GM23248 (cell line): ENCODE measurements at regions not wholly inside any gene's neighbourhood (a gene's known extent, or its start where the extent isn't known, plus 50 kb on each side); places are given as distances from the start of the nearest gene placed in this dataset.
"Not testable (repeated sequence)": the region's sequence is repeated elsewhere in the genome, so short reads cannot be mapped to it uniquely, and the experiment has no call there.

Experiments used
- DNase-seq: peaks from one replicate; pipeline ENCODE4 v3.0.0-alpha.2; 2015
- H2AFZ ChIP-seq: fragments of 200-600 bp; sonication (generic); 2 replicates; pipeline ENCODE4 v1.6.1; 2016; ENCODE audit warnings: antibody characterized with exemption
- H3F3A ChIP-seq: fragments of 200-600 bp; sonication (generic); 2 replicates; pipeline ENCODE4 v1.6.1; 2016; ENCODE audit warnings: mild to moderate bottlenecking, antibody characterized with exemption, mixed run types; ENCODE audit not compliant: insufficient read depth
- H3K27ac ChIP-seq: fragments of 200-600 bp; sonication (generic); 2 replicates; pipeline ENCODE4 v1.5.1; 2016; ENCODE audit warnings: mild to moderate bottlenecking
- H3K27me3 ChIP-seq: fragments of 200-600 bp; sonication (generic); replicated peaks from 2 replicates; pipeline ENCODE4 v1.6.1; 2016; ENCODE audit warnings: mild to moderate bottlenecking; ENCODE audit not compliant: insufficient read depth
- H3K36me3 ChIP-seq: fragments of 200-600 bp; sonication (generic); 2 replicates; pipeline ENCODE4 v1.6.1; 2016; ENCODE audit warnings: low read depth, mild to moderate bottlenecking
- H3K4me1 ChIP-seq: fragments of 200-600 bp; sonication (generic); 2 replicates; pipeline ENCODE4 v1.6.1; 2016; ENCODE audit warnings: mild to moderate bottlenecking; ENCODE audit not compliant: insufficient read depth
- H3K4me2 ChIP-seq: fragments of 200-600 bp; sonication (generic); one replicate; pipeline ENCODE4 v1.6.1; 2016; ENCODE audit warnings: mild to moderate bottlenecking; ENCODE audit not compliant: unreplicated experiment
- H3K4me3 ChIP-seq: fragments of 200-600 bp; sonication (generic); 2 replicates; pipeline ENCODE4 v1.5.1; 2016; ENCODE audit warnings: mild to moderate bottlenecking
- H3K79me2 ChIP-seq: fragments of 200-600 bp; sonication (generic); 2 replicates; pipeline ENCODE4 v1.6.1; 2016; ENCODE audit warnings: mild to moderate bottlenecking; ENCODE audit not compliant: insufficient read depth
- H3K9ac ChIP-seq: fragments of 200-600 bp; sonication (generic); 2 replicates; pipeline ENCODE4 v1.6.1; 2016; ENCODE audit warnings: mild to moderate bottlenecking
- H3K9me2 ChIP-seq: fragments of 200-600 bp; sonication (generic); 2 replicates; pipeline ENCODE4 v1.6.1; 2016; ENCODE audit warnings: mixed run types, mild to moderate bottlenecking, moderate library complexity; ENCODE audit not compliant: insufficient read depth
- H3K9me3 ChIP-seq: fragments of 200-600 bp; sonication (generic); one replicate; pipeline ENCODE4 v1.6.1; 2017; ENCODE audit warnings: low read depth
- H4K20me1 ChIP-seq: fragments of 200-600 bp; sonication (generic); 2 replicates; pipeline ENCODE4 v1.6.0; 2016; ENCODE audit not compliant: insufficient read depth
- EZH2 ChIP-seq: fragments of 200-600 bp; sonication (generic); IDR thresholded peaks from 2 replicates; pipeline ENCODE4 v1.6.1; 2018; ENCODE audit warnings: antibody characterized with exemption, mild to moderate bottlenecking; ENCODE audit not compliant: insufficient read depth, poor library complexity, severe bottlenecking
- EZH2phosphoT487 ChIP-seq: fragments of 200-600 bp; sonication (generic); IDR thresholded peaks from 2 replicates; pipeline ENCODE4 v1.6.1; 2018; ENCODE audit warnings: antibody characterized with exemption, moderate library complexity, mild to moderate bottlenecking, low read depth; ENCODE audit not compliant: insufficient read depth
- WGBS, 2 experiments: methylation state at CpG; one replicate each; pipeline ENCODE4 v1.1.6; 2015 to 2017; ENCODE audit warnings: low lambda C conversion rate in 2 of 2, low coverage in 1 of 2; ENCODE audit errors: missing lambda C conversion rate in 2 of 2; 5-methylcytosine and 5-hydroxymethylcytosine counted together
- in situ Hi-C: fragments of 300-500 bp; cut with MboI; formaldehyde crosslinking; loops from 2 replicates; pipeline ENCODE4 v1.15.0; 2020

DNA sequence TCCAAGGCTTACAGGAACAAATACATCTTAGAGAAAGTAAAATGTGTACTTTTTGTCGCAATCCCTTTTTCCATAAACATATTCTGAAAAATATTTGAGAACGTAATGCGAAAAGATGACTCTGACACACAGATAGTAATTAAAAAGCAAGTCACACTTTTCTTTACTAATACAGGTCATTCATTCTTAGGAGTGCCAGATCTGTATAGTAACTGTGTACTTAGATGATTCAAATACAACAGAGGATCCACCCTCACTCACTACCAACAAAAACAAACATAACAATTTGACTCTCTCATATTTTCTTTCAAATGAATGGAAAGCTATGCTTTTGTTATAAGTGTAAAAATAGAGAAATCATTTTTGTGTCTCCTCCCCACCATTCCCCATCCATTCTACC is 795.4 kb downstream of the SLC6A15 start:
- Histone ChIP-seq H3K27me3 (no peaks in the 10 kb centered on the region), H3K9me3 (no peaks in the 10 kb centered on the region), H3K79me2 (no peaks in the 10 kb centered on the region), H3K9me2 (no peaks in the 10 kb centered on the region), H3K4me2 (no peak overlapping the region), H3K9ac (no peak overlapping the region), H2AFZ (no peak overlapping the region), H3F3A (no peaks in the 10 kb centered on the region), H3K4me1 (no peaks in the 10 kb centered on the region; the same call in 1 of the 2 replicates), H3K36me3 (no peaks in the 10 kb centered on the region), H4K20me1 (no peaks in the 10 kb centered on the region), H3K27ac (no peak overlapping the region), H3K4me3 (no peak overlapping the region)
- in situ Hi-C loops = no loop called here
- no peak for DNase-seq
- WGBS, 2 experiments = 94 to 97% methylated on average over 3 of the region's 3 CpGs
- TF ChIP-seq EZH2 (no peak), EZH2phosphoT487 (no peak)

DNA sequence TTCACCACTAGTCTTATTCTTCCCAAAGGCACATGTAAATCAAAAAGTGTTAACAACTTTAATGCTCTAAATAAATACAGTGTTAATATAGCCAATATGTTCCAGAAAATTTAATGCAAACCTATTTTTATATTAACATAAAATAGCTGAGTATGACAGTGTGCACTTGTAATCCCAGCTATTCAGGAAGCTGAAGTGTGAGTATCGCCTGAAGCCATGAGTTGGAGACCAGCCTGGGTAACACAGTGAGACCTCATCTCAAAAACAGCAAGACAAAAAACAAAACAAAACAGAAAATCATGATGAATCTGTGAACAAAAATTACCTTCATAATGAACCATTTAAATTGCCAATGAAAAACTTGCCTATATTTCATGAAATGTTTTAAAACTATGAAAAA is 798.9 kb downstream of the SLC6A15 start:
- WGBS, 2 experiments = 86 to 90% methylated on average over 1 of the region's 1 CpG
- H3K4me3 ChIP-seq = no peak overlapping the region
- H3K4me2 ChIP-seq = no peak overlapping the region
- no peaks in the 10 kb centered on the region for H3K36me3 ChIP-seq
- H3K79me2 ChIP-seq = no peaks in the 10 kb centered on the region
- DNase-seq = peak; percentile 15
- H2AFZ ChIP-seq = peak overlapping the region; percentile 29; the same call in 1 of the 2 replicates
- no peaks in the 10 kb centered on the region for H3K27me3 ChIP-seq
- no peak overlapping the region for H3K27ac ChIP-seq
- H3K4me1 ChIP-seq = no peaks in the 10 kb centered on the region; the same call in 1 of the 2 replicates
- H3K9me3 ChIP-seq = no peaks in the 10 kb centered on the region
- in situ Hi-C loops = no loop called here
- no peak overlapping the region for H3K9ac ChIP-seq
- H3F3A ChIP-seq = no peaks in the 10 kb centered on the region
- TF ChIP-seq EZH2phosphoT487 (no peak), EZH2 (no peak)
- H4K20me1 ChIP-seq = no peaks in the 10 kb centered on the region
- H3K9me2 ChIP-seq = no peaks in the 10 kb centered on the region

- H3K36me3 ChIP-seq, H3F3A ChIP-seq, H2AFZ ChIP-seq, in situ Hi-C loops, H3K4me1 ChIP-seq, DNase-seq, H3K27me3 ChIP-seq, H3K79me2 ChIP-seq, H3K4me2 ChIP-seq, H3K9me2 ChIP-seq, H3K4me3 ChIP-seq, H3K27ac ChIP-seq, H3K9me3 ChIP-seq, H4K20me1 ChIP-seq, H3K9ac ChIP-seq: not testable (repeated sequence)
- 79 to 81% methylated on average over 4 of the region's 4 CpGs for WGBS, 2 experiments
Measured at GRCh38 chr12:84103886-84104285, 808.7 kb downstream of the SLC6A15 start.

DNA sequence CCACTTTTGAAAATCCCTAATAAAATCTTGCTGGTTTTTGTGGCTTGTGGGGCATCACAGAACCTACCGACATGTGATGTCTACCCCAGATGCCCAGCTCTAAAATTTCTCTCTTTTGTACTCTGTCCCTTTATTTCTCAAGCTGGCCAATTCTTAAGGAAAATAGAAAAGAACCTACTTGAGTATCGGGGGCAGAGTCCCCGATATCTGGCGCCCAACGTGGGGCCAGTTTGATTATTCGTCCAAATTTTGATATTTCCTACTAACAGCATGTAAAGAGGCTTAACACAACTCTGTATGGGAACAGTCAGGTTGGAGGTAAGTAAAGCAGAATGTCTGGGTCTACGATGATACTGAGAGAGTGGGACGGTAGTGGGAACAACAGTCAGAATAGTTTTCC is 810.6 kb downstream of the SLC6A15 start:
- H3K4me2 ChIP-seq, H3K9me3 ChIP-seq, H2AFZ ChIP-seq, H3K9ac ChIP-seq, H3K4me1 ChIP-seq, H3F3A ChIP-seq, H3K4me3 ChIP-seq, H3K9me2 ChIP-seq, H3K79me2 ChIP-seq, in situ Hi-C loops, H3K27ac ChIP-seq, H3K27me3 ChIP-seq, H3K36me3 ChIP-seq, DNase-seq, H4K20me1 ChIP-seq: not testable (repeated sequence)
- 87 to 89% methylated on average over 8 of the region's 8 CpGs for WGBS, 2 experiments

- H3F3A ChIP-seq, H4K20me1 ChIP-seq, DNase-seq, H3K27me3 ChIP-seq, H3K9me3 ChIP-seq, H3K4me1 ChIP-seq, H3K4me2 ChIP-seq, H2AFZ ChIP-seq, H3K27ac ChIP-seq, H3K9ac ChIP-seq, H3K36me3 ChIP-seq, H3K4me3 ChIP-seq, H3K79me2 ChIP-seq, H3K9me2 ChIP-seq, in situ Hi-C loops: not testable (repeated sequence)
- WGBS, 2 experiments = 38 to 40% methylated on average over 1 of the region's 1 CpG
Measured at GRCh38 chr12:84099591-84099990, 813.0 kb downstream of the SLC6A15 start.
